ENCODE measurements at regions not wholly inside any gene's neighbourhood (a gene's known extent, or its start where the extent isn't known, plus 50 kb on each side); places are given as distances from the start of the nearest gene placed in this dataset.

DNA sequence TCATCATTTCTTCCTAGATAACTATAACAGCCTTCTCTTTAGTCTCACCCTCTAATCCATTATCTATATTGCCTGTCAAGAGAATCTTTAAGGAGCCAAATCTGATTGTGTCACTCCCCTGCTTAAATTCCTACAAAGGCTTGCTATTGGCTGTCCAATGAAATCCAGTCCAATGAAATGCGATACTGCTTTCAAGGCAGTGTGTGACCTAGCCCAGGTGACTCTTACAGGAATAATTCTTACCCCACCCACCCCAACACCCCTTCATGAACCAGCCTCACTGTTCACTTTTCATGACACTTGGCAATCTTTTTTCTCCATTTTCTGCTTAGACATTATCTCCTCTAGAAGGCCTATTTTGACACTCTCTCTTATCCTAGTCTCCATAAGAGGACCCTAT lies 163.3 kb upstream of the MARCKS start:
- TF ChIP-seq, protein P1, sequence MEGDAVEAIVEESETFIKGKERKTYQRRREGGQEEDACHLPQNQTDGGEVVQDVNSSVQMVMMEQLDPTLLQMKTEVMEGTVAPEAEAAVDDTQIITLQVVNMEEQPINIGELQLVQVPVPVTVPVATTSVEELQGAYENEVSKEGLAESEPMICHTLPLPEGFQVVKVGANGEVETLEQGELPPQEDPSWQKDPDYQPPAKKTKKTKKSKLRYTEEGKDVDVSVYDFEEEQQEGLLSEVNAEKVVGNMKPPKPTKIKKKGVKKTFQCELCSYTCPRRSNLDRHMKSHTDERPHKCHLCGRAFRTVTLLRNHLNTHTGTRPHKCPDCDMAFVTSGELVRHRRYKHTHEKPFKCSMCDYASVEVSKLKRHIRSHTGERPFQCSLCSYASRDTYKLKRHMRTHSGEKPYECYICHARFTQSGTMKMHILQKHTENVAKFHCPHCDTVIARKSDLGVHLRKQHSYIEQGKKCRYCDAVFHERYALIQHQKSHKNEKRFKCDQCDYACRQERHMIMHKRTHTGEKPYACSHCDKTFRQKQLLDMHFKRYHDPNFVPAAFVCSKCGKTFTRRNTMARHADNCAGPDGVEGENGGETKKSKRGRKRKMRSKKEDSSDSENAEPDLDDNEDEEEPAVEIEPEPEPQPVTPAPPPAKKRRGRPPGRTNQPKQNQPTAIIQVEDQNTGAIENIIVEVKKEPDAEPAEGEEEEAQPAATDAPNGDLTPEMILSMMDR (IDR thresholded peaks at IDR 0.05) = no peak
- TF ChIP-seq POLR2AphosphoS5 (IDR thresholded peaks at IDR 0.05; ENCODE audit: low read depth, low read length) (no peak), REST (IDR thresholded peaks at IDR 0.05; ENCODE audit: insufficient read depth in 1 of 2, low read depth in 2 of 2, low read length in 1 of 2) (no peak)
